ENCODE measurements at regions not wholly inside any gene's neighbourhood (a gene's known extent, or its start where the extent isn't known, plus 50 kb on each side); places are given as distances from the start of the nearest gene placed in this dataset.

GRCh38 chr5:98144710-98145109, 628.8 kb upstream of the RGMB start:
- CTCF ChIA-PET = no interaction called here
- Histone ChIP-seq H3K27ac (ENCODE audit: low read length) (no peak overlapping the region), H3K27me3 (replicated peaks in 1 of 2; ENCODE audit: control insufficient read depth in 2 of 2, extremely low read depth in 1 of 2, insufficient read depth in 2 of 2, low read length in 1 of 2) (no peaks in the 10 kb centered on the region), H3K4me1 (ENCODE audit: control insufficient read depth in 1 of 2, extremely low read depth in 1 of 2, insufficient read depth in 2 of 2, low read length in 2 of 2) (no peaks in the 10 kb centered on the region), H3K4me3 (ENCODE audit: control insufficient read depth in 1 of 2, extremely low read depth in 1 of 2, low read length in 1 of 2) (no peak overlapping the region), H3K36me3 (ENCODE audit: control insufficient read depth in 2 of 2, extremely low read depth in 1 of 2, insufficient read depth in 1 of 2, low read length in 1 of 2) (no peaks in the 10 kb centered on the region), H3K9me3 (no peaks in the 10 kb centered on the region)
- ATAC-seq (replicated peaks in 1 of 4) (no peak), DNase-seq (no peak)
- no peaks in the 10 kb centered on the region for H3K36me3 Mint-ChIP-seq
- POLR2A ChIA-PET = no interaction called here
- H3K4me3 Mint-ChIP-seq = no peak overlapping the region
- WGBS (ENCODE audit: insufficient coverage) = no CpG with 5 or more reads among the region's 2 CpGs
- H3K9me3 Mint-ChIP-seq = peaks cover 0 to 4% (median 4%) of the 10 kb centered on the region in 3 donors
- H3K27me3 Mint-ChIP-seq = no peaks in the 10 kb centered on the region
- H3K4me1 Mint-ChIP-seq = no peaks in the 10 kb centered on the region
- no peak overlapping the region for H3K27ac Mint-ChIP-seq

GRCh38 chr5:98157368-98157767, 616.1 kb upstream of the RGMB start:
- H3K9me3 ChIP-seq = no peaks in the 10 kb centered on the region
- POLR2A ChIA-PET = no interaction called here
- no peak for ATAC-seq (replicated peaks in 1 of 4)
- H3K4me1 Mint-ChIP-seq = no peaks in the 10 kb centered on the region
- H3K27me3 Mint-ChIP-seq = no peaks in the 10 kb centered on the region
- H3K4me3 Mint-ChIP-seq = no peak overlapping the region
- H3K4me3 ChIP-seq (ENCODE audit: control insufficient read depth in 1 of 2, extremely low read depth in 1 of 2, low read length in 1 of 2) = no peak overlapping the region
- no peaks in the 10 kb centered on the region for H3K36me3 ChIP-seq (ENCODE audit: control insufficient read depth in 2 of 2, extremely low read depth in 1 of 2, insufficient read depth in 1 of 2, low read length in 1 of 2)
- no peak overlapping the region for H3K27ac ChIP-seq (ENCODE audit: low read length)
- no peaks in the 10 kb centered on the region for H3K4me1 ChIP-seq (ENCODE audit: control insufficient read depth in 1 of 2, extremely low read depth in 1 of 2, insufficient read depth in 2 of 2, low read length in 2 of 2)
- H3K27me3 ChIP-seq (replicated peaks in 1 of 2; ENCODE audit: control insufficient read depth in 2 of 2, extremely low read depth in 1 of 2, insufficient read depth in 2 of 2, low read length in 1 of 2) = no peaks in the 10 kb centered on the region
- CTCF ChIA-PET = no interaction called here
- H3K9me3 Mint-ChIP-seq = no peaks in the 10 kb centered on the region
- no peak for DNase-seq
- H3K36me3 Mint-ChIP-seq = no peaks in the 10 kb centered on the region
- no peak overlapping the region for H3K27ac Mint-ChIP-seq
- no CpG with 5 or more reads among the region's 4 CpGs for WGBS (ENCODE audit: insufficient coverage)

GRCh38 chr5:98158440-98158839, 615.0 kb upstream of the RGMB start:
- DNase-seq (no peak), ATAC-seq (replicated peaks in 1 of 4) (no peak)
- Histone ChIP-seq H3K27ac (ENCODE audit: low read length) (no peak overlapping the region), H3K9me3 (no peaks in the 10 kb centered on the region), H3K27me3 (replicated peaks in 1 of 2; ENCODE audit: control insufficient read depth in 2 of 2, extremely low read depth in 1 of 2, insufficient read depth in 2 of 2, low read length in 1 of 2) (no peaks in the 10 kb centered on the region), H3K4me1 (ENCODE audit: control insufficient read depth in 1 of 2, extremely low read depth in 1 of 2, insufficient read depth in 2 of 2, low read length in 2 of 2) (no peaks in the 10 kb centered on the region), H3K4me3 (ENCODE audit: control insufficient read depth in 1 of 2, extremely low read depth in 1 of 2, low read length in 1 of 2) (no peak overlapping the region), H3K36me3 (ENCODE audit: control insufficient read depth in 2 of 2, extremely low read depth in 1 of 2, insufficient read depth in 1 of 2, low read length in 1 of 2) (no peaks in the 10 kb centered on the region)
- Mint-ChIP-seq H3K4me3 (no peak overlapping the region), H3K9me3 (peaks cover 0 to 4% (median 0%) of the 10 kb centered on the region in 3 donors), H3K36me3 (no peaks in the 10 kb centered on the region), H3K4me1 (no peaks in the 10 kb centered on the region), H3K27ac (no peak overlapping the region), H3K27me3 (no peaks in the 10 kb centered on the region)
- POLR2A ChIA-PET = no interaction called here
- CTCF ChIA-PET = no interaction called here
- WGBS (ENCODE audit: insufficient coverage) = 70% methylated on average over 2 of the region's 6 CpGs

- no peaks in the 10 kb centered on the region for H3K27me3 Mint-ChIP-seq
- no peak overlapping the region for H3K4me3 ChIP-seq (ENCODE audit: control insufficient read depth in 1 of 2, extremely low read depth in 1 of 2, low read length in 1 of 2)
- H3K36me3 ChIP-seq (ENCODE audit: control insufficient read depth in 2 of 2, extremely low read depth in 1 of 2, insufficient read depth in 1 of 2, low read length in 1 of 2) = no peaks in the 10 kb centered on the region
- H3K9me3 Mint-ChIP-seq = peaks cover 0 to 4% (median 0%) of the 10 kb centered on the region in 3 donors
- no peak overlapping the region for H3K4me3 Mint-ChIP-seq
- ATAC-seq (replicated peaks in 1 of 4) (no peak), DNase-seq (no peak)
- H3K36me3 Mint-ChIP-seq = no peaks in the 10 kb centered on the region
- H3K27ac Mint-ChIP-seq = no peak overlapping the region
- H3K4me1 ChIP-seq (ENCODE audit: control insufficient read depth in 1 of 2, extremely low read depth in 1 of 2, insufficient read depth in 2 of 2, low read length in 2 of 2) = no peaks in the 10 kb centered on the region
- POLR2A ChIA-PET = no interaction called here
- no peaks in the 10 kb centered on the region for H3K4me1 Mint-ChIP-seq
- H3K27ac ChIP-seq (ENCODE audit: low read length) = no peak overlapping the region
- no peaks in the 10 kb centered on the region for H3K9me3 ChIP-seq
- CTCF ChIA-PET = no interaction called here
- H3K27me3 ChIP-seq (replicated peaks in 1 of 2; ENCODE audit: control insufficient read depth in 2 of 2, extremely low read depth in 1 of 2, insufficient read depth in 2 of 2, low read length in 1 of 2) = no peaks in the 10 kb centered on the region
- WGBS (ENCODE audit: insufficient coverage) = 78% methylated on average over 1 of the region's 4 CpGs
Observed at GRCh38 chr5:98163796-98164493, 609.5 kb upstream of the RGMB start.

DNA sequence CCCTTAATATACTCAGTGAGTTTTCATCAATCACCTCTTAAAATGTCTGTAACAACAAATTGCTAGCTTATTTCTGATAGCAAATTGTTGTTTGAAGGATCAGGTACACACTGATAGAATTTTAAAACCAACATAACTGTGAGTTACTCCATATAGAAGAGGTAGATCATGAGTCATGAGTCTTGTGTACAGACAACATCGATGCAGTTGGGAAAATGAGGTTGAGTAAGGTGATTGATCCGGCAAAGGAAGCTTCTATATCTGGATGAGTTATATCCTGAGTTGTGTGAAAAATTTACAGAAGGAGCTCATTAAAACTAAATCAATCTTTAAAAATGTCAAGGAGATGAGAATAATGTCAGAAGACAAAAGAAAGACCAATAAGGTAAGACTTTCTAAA, 604.6 kb upstream of the RGMB start:
- ChIA-PET CTCF (no interaction called here), POLR2A (no interaction called here)
- WGBS (ENCODE audit: insufficient coverage) = no CpG with 5 or more reads among the region's 2 CpGs
- H3K27me3 Mint-ChIP-seq = no peaks in the 10 kb centered on the region
- no peak for ATAC-seq (replicated peaks in 1 of 4)
- H3K9me3 ChIP-seq = no peaks in the 10 kb centered on the region
- no peaks in the 10 kb centered on the region for H3K36me3 ChIP-seq (ENCODE audit: control insufficient read depth in 2 of 2, extremely low read depth in 1 of 2, insufficient read depth in 1 of 2, low read length in 1 of 2)
- H3K27ac Mint-ChIP-seq = no peak overlapping the region
- H3K4me1 Mint-ChIP-seq = no peaks in the 10 kb centered on the region
- no peaks in the 10 kb centered on the region for H3K9me3 Mint-ChIP-seq
- H3K4me3 ChIP-seq (ENCODE audit: control insufficient read depth in 1 of 2, extremely low read depth in 1 of 2, low read length in 1 of 2) = no peak overlapping the region
- no peak overlapping the region for H3K27ac ChIP-seq (ENCODE audit: low read length)
- no peaks in the 10 kb centered on the region for H3K27me3 ChIP-seq (replicated peaks in 1 of 2; ENCODE audit: control insufficient read depth in 2 of 2, extremely low read depth in 1 of 2, insufficient read depth in 2 of 2, low read length in 1 of 2)
- no peaks in the 10 kb centered on the region for H3K36me3 Mint-ChIP-seq
- H3K4me3 Mint-ChIP-seq = no peak overlapping the region
- no peaks in the 10 kb centered on the region for H3K4me1 ChIP-seq (ENCODE audit: control insufficient read depth in 1 of 2, extremely low read depth in 1 of 2, insufficient read depth in 2 of 2, low read length in 2 of 2)
- no peak for DNase-seq

DNA sequence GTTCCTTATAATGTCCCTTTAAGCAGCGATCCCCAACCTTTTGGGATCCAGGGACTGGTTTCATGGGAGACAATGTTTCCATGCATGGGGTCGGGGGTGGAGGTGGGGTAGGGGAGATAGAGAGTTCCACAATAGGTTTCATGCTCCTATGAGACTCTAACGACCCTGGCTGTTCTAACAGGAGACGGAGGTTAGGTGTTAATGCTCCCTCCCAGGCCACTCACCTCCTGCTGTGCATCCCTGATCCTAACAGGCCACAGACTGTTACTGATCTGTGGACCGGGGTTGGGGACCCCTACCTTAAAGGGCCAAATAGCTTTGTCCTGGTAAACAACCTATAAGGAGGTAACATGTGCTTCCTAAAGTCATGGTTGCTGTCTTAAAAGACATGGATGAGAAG, 602.5 kb upstream of the RGMB start:
- Mint-ChIP-seq H3K27ac (no peak overlapping the region), H3K4me3 (no peak overlapping the region), H3K27me3 (no peaks in the 10 kb centered on the region), H3K36me3 (no peaks in the 10 kb centered on the region), H3K9me3 (no peaks in the 10 kb centered on the region), H3K4me1 (no peaks in the 10 kb centered on the region)
- H3K27me3 ChIP-seq (replicated peaks in 1 of 2; ENCODE audit: control insufficient read depth in 2 of 2, extremely low read depth in 1 of 2, insufficient read depth in 2 of 2, low read length in 1 of 2) = no peaks in the 10 kb centered on the region
- no peak for ATAC-seq (replicated peaks in 1 of 4)
- no peaks in the 10 kb centered on the region for H3K4me1 ChIP-seq (ENCODE audit: control insufficient read depth in 1 of 2, extremely low read depth in 1 of 2, insufficient read depth in 2 of 2, low read length in 2 of 2)
- POLR2A ChIA-PET = no interaction called here
- H3K4me3 ChIP-seq (ENCODE audit: control insufficient read depth in 1 of 2, extremely low read depth in 1 of 2, low read length in 1 of 2) = no peak overlapping the region
- H3K36me3 ChIP-seq (ENCODE audit: control insufficient read depth in 2 of 2, extremely low read depth in 1 of 2, insufficient read depth in 1 of 2, low read length in 1 of 2) = no peaks in the 10 kb centered on the region
- DNase-seq = no peak
- no peak overlapping the region for H3K27ac ChIP-seq (ENCODE audit: low read length)
- CTCF ChIA-PET = no interaction called here
- no CpG with 5 or more reads among the region's 5 CpGs for WGBS (ENCODE audit: insufficient coverage)
- H3K9me3 ChIP-seq = no peaks in the 10 kb centered on the region

- H3K36me3 ChIP-seq (ENCODE audit: control insufficient read depth in 2 of 2, extremely low read depth in 1 of 2, insufficient read depth in 1 of 2, low read length in 1 of 2) = no peaks in the 10 kb centered on the region
- no peaks in the 10 kb centered on the region for H3K9me3 ChIP-seq
- POLR2A ChIA-PET = no interaction called here
- no peak overlapping the region for H3K4me3 ChIP-seq (ENCODE audit: control insufficient read depth in 1 of 2, extremely low read depth in 1 of 2, low read length in 1 of 2)
- DNase-seq (no peak), ATAC-seq (replicated peaks in 1 of 4) (no peak)
- Mint-ChIP-seq H3K27me3 (no peaks in the 10 kb centered on the region), H3K9me3 (no peaks in the 10 kb centered on the region), H3K27ac (no peak overlapping the region), H3K4me3 (no peak overlapping the region), H3K36me3 (no peaks in the 10 kb centered on the region), H3K4me1 (no peaks in the 10 kb centered on the region)
- no peak overlapping the region for H3K27ac ChIP-seq (ENCODE audit: low read length)
- CTCF ChIA-PET = no interaction called here
- no peaks in the 10 kb centered on the region for H3K4me1 ChIP-seq (ENCODE audit: control insufficient read depth in 1 of 2, extremely low read depth in 1 of 2, insufficient read depth in 2 of 2, low read length in 2 of 2)
- no peaks in the 10 kb centered on the region for H3K27me3 ChIP-seq (replicated peaks in 1 of 2; ENCODE audit: control insufficient read depth in 2 of 2, extremely low read depth in 1 of 2, insufficient read depth in 2 of 2, low read length in 1 of 2)
Observed at GRCh38 chr5:98173334-98173733, 600.1 kb upstream of the RGMB start.
